Activated CD4-positive, CD25-positive, alpha-beta regulatory T cell treated with anti-CD3 and anti-CD28 coated beads, Interleukin-2, amount 50 U/mL, for 24 hours (primary cell): ENCODE measurements at regions not wholly inside any gene's neighbourhood (a gene's known extent, or its start where the extent isn't known, plus 50 kb on each side); places are given as distances from the start of the nearest gene placed in this dataset.
"Not testable (repeated sequence)": the region's sequence is repeated elsewhere in the genome, so short reads cannot be mapped to it uniquely, and the experiment has no call there.

ENCODE experiments used
- ATAC-seq, 2 donors: fragments of 150-1000 bp; cut with Tn5 transposase; one replicate each; pipeline ENCODE4 v1.10.0; 2021; ENCODE audit warnings: mild to moderate bottlenecking in 1 of 2, moderate library complexity in 1 of 2

- no peak for ATAC-seq
These were observed 131.8 kb upstream of the KRAS start for GRCh38 chr12:25382311-25383106.

- peak; percentile 89 to 94 for ATAC-seq
These were observed 126.9 kb upstream of the KRAS start for GRCh38 chr12:25377469-25378177.

GRCh38 chr12:25376985-25377384 is 126.3 kb upstream of the KRAS start:
- peak in 1 of 2 donors; percentile 15 for ATAC-seq

GRCh38 chr12:25376407-25376806 is 125.7 kb upstream of the KRAS start:
- no peak for ATAC-seq

- no peak for ATAC-seq
These were observed 122.5 kb upstream of the KRAS start for GRCh38 chr12:25372969-25373817.

GRCh38 chr12:25372002-25372401 is 121.3 kb upstream of the KRAS start:
- ATAC-seq, result no peak

- ATAC-seq, result no peak
These were observed 117.8 kb upstream of the KRAS start for GRCh38 chr12:25368557-25368956.

GRCh38 chr12:25366122-25366521 is 115.4 kb upstream of the KRAS start:
- no peak for ATAC-seq

GRCh38 chr12:25365340-25365730 is 114.6 kb upstream of the KRAS start:
- peak in 1 of 2 donors; percentile 21 for ATAC-seq

GRCh38 chr12:25364529-25365339 is 114.0 kb upstream of the KRAS start:
- ATAC-seq, result peak; percentile 85 to 87

- no peak for ATAC-seq
These were observed 111.9 kb upstream of the KRAS start for GRCh38 chr12:25362646-25363045.

GRCh38 chr12:25361511-25361910 is 110.8 kb upstream of the KRAS start:
- ATAC-seq, result no peak

- no peak for ATAC-seq
These were observed 106.9 kb upstream of the KRAS start for GRCh38 chr12:25357595-25357994.

GRCh38 chr12:25352942-25353341 is 102.2 kb upstream of the KRAS start:
- not testable (repeated sequence) for ATAC-seq

- ATAC-seq, result peak in 1 of 2 donors; percentile 53
These were observed 101.6 kb upstream of the KRAS start for GRCh38 chr12:25352083-25352918.

- ATAC-seq, result no peak
These were observed 97.8 kb upstream of the KRAS start for GRCh38 chr12:25348593-25348895.

- no peak for ATAC-seq
These were observed 97.2 kb upstream of the KRAS start for GRCh38 chr12:25347716-25348592.

- not testable (repeated sequence) for ATAC-seq
These were observed 91.1 kb upstream of the KRAS start for GRCh38 chr12:25341877-25342276.

- ATAC-seq, result no peak
These were observed 87.2 kb upstream of the KRAS start for GRCh38 chr12:25337916-25338315.

GRCh38 chr12:25332143-25332542 is 81.4 kb upstream of the KRAS start:
- peak in 1 of 2 donors; percentile 44 for ATAC-seq
